Bronchial epithelial cell (primary cell): ENCODE measurements at regions not wholly inside any gene's neighbourhood (a gene's known extent, or its start where the extent isn't known, plus 50 kb on each side); places are given as distances from the start of the nearest gene placed in this dataset.
A peak's percentile ranks its signal among the peaks of the same experiment; 100 is the strongest.

Experiments used
- DNase-seq: peaks from one replicate; pipeline ENCODE4 v3.0.0-alpha.2; 2010; ENCODE audit warnings: low read depth
- FAIRE-seq: peaks from 2 replicates; lab custom pipeline; 2011; peaks lifted over from hg19 to GRCh38; lab: Jason Lieb, UNC
- H3K27me3 ChIP-seq: 2 replicates; pipeline ENCODE4 v1.5.1; 2011; ENCODE audit warnings: low read length; ENCODE audit not compliant: control insufficient read depth, insufficient read depth
- H3K36me3 ChIP-seq: 2 replicates; pipeline ENCODE4 v1.5.1; 2011; ENCODE audit warnings: low read length; ENCODE audit not compliant: control insufficient read depth, insufficient read depth
- H3K4me3 ChIP-seq: 2 replicates; pipeline ENCODE4 v1.5.1; 2011; ENCODE audit warnings: mild to moderate bottlenecking, low read depth, low read length, control low read depth
- CTCF ChIP-seq: IDR thresholded peaks from 2 replicates; pipeline ENCODE4 v1.5.1; 2011; ENCODE audit warnings: mild to moderate bottlenecking, moderate library complexity, low read length, control low read depth, inconsistent platforms; ENCODE audit not compliant: insufficient read depth, severe bottlenecking

GRCh38 chr2:129101186-129101585 lies 782.5 kb upstream of the HS6ST1 start:
- no peak for TF ChIP-seq CTCF
- H3K27me3 ChIP-seq: no peaks in the 10 kb centered on the region
- H3K4me3 ChIP-seq: no peak overlapping the region
- no peaks in the 10 kb centered on the region for H3K36me3 ChIP-seq
- no peak for DNase-seq
- FAIRE-seq: peak; percentile 55

- peak; percentile 87 for FAIRE-seq
- Histone ChIP-seq H3K27me3 (no peaks in the 10 kb centered on the region), H3K4me3 (no peak overlapping the region), H3K36me3 (no peaks in the 10 kb centered on the region)
- DNase-seq: no peak
- TF ChIP-seq CTCF: no peak
These were observed 785.5 kb upstream of the HS6ST1 start for GRCh38 chr2:129103936-129104878.

GRCh38 chr2:129112181-129112580 lies 793.5 kb upstream of the HS6ST1 start:
- no peak overlapping the region for H3K4me3 ChIP-seq
- H3K36me3 ChIP-seq: no peaks in the 10 kb centered on the region
- FAIRE-seq: no peak
- no peaks in the 10 kb centered on the region for H3K27me3 ChIP-seq
- no peak for TF ChIP-seq CTCF
- DNase-seq: no peak

DNA sequence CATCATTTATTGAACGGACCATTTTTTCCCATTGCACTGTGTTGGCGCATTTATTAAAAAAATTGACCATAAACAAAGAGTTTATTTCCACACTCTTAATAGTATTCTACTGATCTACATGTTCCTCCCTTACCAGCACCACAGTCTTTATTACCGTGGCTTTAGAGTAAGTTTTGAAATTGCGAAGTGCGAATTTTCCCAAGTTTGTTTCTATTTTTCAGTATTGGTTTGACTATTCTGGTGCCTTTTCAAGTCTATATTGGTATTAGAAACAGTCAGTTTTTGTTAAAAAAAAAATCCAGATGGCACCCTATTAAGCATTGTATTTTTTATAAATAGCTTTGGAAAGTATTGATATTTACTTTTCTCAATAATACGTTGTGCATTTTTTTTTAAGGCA lies 795.1 kb upstream of the HS6ST1 start:
- no peak for FAIRE-seq
- Histone ChIP-seq H3K4me3 (no peak overlapping the region), H3K27me3 (no peaks in the 10 kb centered on the region), H3K36me3 (no peaks in the 10 kb centered on the region)
- no peak for TF ChIP-seq CTCF
- no peak for DNase-seq

DNA sequence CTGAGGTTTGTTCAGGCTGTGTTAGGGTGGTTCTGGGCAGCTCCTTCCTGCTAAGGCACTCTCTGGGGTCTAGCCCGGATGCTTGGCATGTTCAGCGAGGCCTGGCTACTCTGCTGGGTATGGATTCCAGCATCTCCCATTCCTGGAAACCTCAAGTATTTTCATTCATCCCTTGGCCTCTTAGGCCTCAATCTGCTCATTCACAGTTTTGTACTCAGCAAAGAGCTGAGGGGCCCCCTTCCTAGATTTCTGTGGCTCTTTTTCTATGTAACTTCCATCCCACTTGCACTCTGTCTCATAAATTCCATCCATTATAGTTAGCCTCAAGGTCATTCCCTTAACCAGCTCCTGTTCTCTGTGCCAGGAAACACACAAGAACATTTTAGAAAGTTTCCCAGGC lies 798.8 kb upstream of the HS6ST1 start:
- H3K27me3 ChIP-seq: no peaks in the 10 kb centered on the region
- TF ChIP-seq CTCF: no peak
- FAIRE-seq (no peak), DNase-seq (no peak)
- no peak overlapping the region for H3K4me3 ChIP-seq
- no peaks in the 10 kb centered on the region for H3K36me3 ChIP-seq
